Endothelial cell of umbilical vein (primary cell): ENCODE measurements at regions not wholly inside any gene's neighbourhood (a gene's known extent, or its start where the extent isn't known, plus 50 kb on each side); places are given as distances from the start of the nearest gene placed in this dataset.

Experiments used
- EZH2 ChIP-seq: IDR thresholded peaks from 2 replicates; pipeline ENCODE4 v1.6.1; 2012; ENCODE audit warnings: borderline replicate concordance, low read depth, mild to moderate bottlenecking, moderate library complexity, low read length, inconsistent platforms; ENCODE audit not compliant: severe bottlenecking
- FOS ChIP-seq: IDR thresholded peaks from 2 replicates; pipeline ENCODE4 v1.6.1; 2011; ENCODE audit warnings: mild to moderate bottlenecking, low read length, moderate library complexity, borderline replicate concordance; ENCODE audit not compliant: insufficient read depth
- MYC ChIP-seq: IDR thresholded peaks from one replicate; pipeline ENCODE4 v1.6.1; 2011; ENCODE audit warnings: mild to moderate bottlenecking, low read depth, low read length
- POLR2A ChIP-seq: IDR thresholded peaks from 2 replicates; pipeline ENCODE4 v1.6.1; 2012; ENCODE audit warnings: low read depth, mild to moderate bottlenecking, control low read depth, low read length
- POLR2AphosphoS5 ChIP-seq: IDR thresholded peaks from 2 replicates; pipeline ENCODE4 v1.6.1; 2012; ENCODE audit warnings: low read depth, mild to moderate bottlenecking, control low read depth, low read length, moderate library complexity; ENCODE audit not compliant: insufficient read depth
- TF ChIP-seq, protein P1 (sequence below), 2 donors: IDR thresholded peaks; 1 replicate in 1 of 2; 2 replicates in 1 of 2; pipeline ENCODE4 v1.5.1; 2011; ENCODE audit warnings: low read length in 2 of 2, mild to moderate bottlenecking in 2 of 2, moderate library complexity in 2 of 2, control low read depth in 1 of 2, inconsistent platforms in 1 of 2, low read depth in 1 of 2; ENCODE audit not compliant: insufficient read depth in 1 of 2; ENCODE audit errors: extremely low read depth in 1 of 2
- TF ChIP-seq, protein P2 (sequence below): IDR thresholded peaks from 2 replicates; pipeline ENCODE4 v1.6.1; 2011; ENCODE audit not compliant: insufficient read depth, insufficient read length

DNA sequence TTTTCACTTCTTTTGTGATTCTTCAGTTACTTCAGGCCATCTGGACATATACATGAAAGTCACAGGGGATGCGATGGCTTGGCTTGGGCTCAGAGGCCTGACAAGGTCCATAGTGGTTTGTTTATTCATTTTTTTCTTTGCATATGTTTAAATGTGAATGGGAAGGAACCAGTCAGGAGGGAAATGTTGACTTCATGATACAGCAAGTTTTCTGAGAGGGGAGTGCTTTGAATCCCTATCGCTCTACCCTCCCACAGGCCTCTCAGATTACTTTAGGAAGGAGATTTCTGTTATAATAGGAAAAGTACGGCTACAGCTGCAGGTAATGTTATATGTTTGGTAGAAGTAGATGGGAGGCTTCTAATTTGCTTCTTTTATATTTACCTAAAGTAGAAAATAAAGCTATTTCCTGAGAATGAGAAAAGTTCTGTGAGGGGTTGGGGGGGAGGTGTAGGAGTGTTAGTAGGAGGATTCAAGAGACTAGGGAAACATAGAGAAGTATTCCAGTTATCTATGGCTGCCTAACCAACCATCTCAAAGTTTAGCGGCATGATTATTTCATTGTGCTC, 322.9 kb downstream of the RAPGEF2 start:
- no peak for TF ChIP-seq POLR2A
- TF ChIP-seq, protein P1, sequence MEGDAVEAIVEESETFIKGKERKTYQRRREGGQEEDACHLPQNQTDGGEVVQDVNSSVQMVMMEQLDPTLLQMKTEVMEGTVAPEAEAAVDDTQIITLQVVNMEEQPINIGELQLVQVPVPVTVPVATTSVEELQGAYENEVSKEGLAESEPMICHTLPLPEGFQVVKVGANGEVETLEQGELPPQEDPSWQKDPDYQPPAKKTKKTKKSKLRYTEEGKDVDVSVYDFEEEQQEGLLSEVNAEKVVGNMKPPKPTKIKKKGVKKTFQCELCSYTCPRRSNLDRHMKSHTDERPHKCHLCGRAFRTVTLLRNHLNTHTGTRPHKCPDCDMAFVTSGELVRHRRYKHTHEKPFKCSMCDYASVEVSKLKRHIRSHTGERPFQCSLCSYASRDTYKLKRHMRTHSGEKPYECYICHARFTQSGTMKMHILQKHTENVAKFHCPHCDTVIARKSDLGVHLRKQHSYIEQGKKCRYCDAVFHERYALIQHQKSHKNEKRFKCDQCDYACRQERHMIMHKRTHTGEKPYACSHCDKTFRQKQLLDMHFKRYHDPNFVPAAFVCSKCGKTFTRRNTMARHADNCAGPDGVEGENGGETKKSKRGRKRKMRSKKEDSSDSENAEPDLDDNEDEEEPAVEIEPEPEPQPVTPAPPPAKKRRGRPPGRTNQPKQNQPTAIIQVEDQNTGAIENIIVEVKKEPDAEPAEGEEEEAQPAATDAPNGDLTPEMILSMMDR (IDR thresholded peaks at IDR 0.05; ENCODE audit: extremely low read depth in 1 of 2, insufficient read depth in 1 of 2, low read depth in 1 of 2, low read length in 2 of 2) = no peak
- TF ChIP-seq, protein P2, sequence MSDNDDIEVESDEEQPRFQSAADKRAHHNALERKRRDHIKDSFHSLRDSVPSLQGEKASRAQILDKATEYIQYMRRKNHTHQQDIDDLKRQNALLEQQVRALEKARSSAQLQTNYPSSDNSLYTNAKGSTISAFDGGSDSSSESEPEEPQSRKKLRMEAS = no peak
- no peak for TF ChIP-seq FOS
- TF ChIP-seq MYC = no peak
- TF ChIP-seq EZH2 = no peak
- TF ChIP-seq POLR2AphosphoS5 = no peak
